ENCODE measurements at regions not wholly inside any gene's neighbourhood (a gene's known extent, or its start where the extent isn't known, plus 50 kb on each side); places are given as distances from the start of the nearest gene placed in this dataset.

DNA sequence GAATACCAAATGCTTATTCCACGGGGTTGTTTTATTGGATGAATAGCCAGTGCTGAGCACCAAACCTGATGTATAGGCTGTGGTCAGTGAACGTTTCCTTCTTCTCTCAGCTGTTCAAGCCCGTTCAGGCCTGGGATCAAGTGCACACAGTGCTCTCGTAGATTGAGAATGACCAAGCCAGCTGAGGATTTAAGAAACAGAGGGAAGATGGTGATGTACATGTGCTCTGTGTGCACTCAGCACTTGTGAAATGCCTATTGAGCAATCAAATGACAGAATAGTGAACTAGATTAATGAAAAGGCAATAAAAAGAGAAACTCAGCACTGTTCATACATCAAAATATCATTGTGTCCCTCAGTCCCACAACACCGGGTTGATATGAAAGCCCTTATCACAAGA, 302.5 kb downstream of the BMPER start:
- H3K27ac ChIP-seq (ENCODE audit: low read length) = no peak overlapping the region
- H3K4me1 ChIP-seq (ENCODE audit: control insufficient read depth, insufficient read depth, low read length) = no peaks in the 10 kb centered on the region
- no CpG with 5 or more reads among the region's 5 CpGs for WGBS (ENCODE audit: insufficient coverage, low lambda C conversion rate)
- H3K9me3 ChIP-seq (ENCODE audit: control insufficient read depth, low read depth, low read length) = no peaks in the 10 kb centered on the region
- H3K36me3 ChIP-seq (ENCODE audit: control insufficient read depth, insufficient read depth, low read length) = no peaks in the 10 kb centered on the region
- DNase-seq = no peak
- no peak overlapping the region for H3K4me3 ChIP-seq (ENCODE audit: low read length)
- no peaks in the 10 kb centered on the region for H3K27me3 ChIP-seq (ENCODE audit: control insufficient read depth, insufficient read depth, low read length)

DNA sequence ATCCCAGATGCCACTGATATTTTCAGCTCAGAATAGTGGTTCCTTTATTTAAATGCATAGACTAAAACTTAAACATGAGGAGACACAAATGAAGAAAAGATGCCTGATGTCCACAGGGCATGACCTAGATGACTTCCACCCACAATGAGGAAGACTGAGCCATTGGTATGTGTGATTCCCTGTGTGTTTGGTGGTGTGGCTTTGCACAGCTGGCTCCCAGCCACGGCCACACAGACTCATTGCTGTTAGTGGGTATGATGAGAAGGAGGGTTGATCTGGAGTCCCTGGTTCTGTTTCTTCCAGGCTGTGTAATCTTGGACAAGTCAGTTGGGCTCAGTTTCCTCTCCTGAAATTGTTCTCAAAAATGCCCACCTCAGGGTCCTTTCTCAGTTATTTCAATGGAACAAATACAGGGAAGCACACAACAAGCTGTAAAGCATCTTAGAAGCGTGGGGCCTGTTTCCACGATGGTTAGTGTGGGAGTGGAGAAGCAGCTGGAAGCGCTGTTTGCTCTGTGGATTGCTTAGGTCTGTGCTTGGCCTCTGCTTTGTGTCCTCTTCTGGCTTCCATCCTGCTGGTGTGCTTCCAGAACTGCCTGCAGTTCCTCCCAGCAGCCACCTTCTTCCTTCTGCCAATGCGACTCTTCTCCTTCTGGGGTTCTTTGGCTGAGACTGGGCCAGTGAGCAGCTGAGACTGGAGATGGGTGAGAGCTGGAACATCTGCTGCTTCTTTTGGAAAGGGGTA, 303.7 kb downstream of the BMPER start:
- WGBS (ENCODE audit: insufficient coverage, low lambda C conversion rate) = 82% methylated on average over 2 of the region's 5 CpGs
- Histone ChIP-seq H3K27me3 (ENCODE audit: control insufficient read depth, insufficient read depth, low read length) (no peaks in the 10 kb centered on the region), H3K4me1 (ENCODE audit: control insufficient read depth, insufficient read depth, low read length) (no peaks in the 10 kb centered on the region), H3K4me3 (ENCODE audit: low read length) (no peak overlapping the region), H3K36me3 (ENCODE audit: control insufficient read depth, insufficient read depth, low read length) (no peaks in the 10 kb centered on the region), H3K9me3 (ENCODE audit: control insufficient read depth, low read depth, low read length) (no peaks in the 10 kb centered on the region), H3K27ac (ENCODE audit: low read length) (no peak overlapping the region)
- no peak for DNase-seq

DNA sequence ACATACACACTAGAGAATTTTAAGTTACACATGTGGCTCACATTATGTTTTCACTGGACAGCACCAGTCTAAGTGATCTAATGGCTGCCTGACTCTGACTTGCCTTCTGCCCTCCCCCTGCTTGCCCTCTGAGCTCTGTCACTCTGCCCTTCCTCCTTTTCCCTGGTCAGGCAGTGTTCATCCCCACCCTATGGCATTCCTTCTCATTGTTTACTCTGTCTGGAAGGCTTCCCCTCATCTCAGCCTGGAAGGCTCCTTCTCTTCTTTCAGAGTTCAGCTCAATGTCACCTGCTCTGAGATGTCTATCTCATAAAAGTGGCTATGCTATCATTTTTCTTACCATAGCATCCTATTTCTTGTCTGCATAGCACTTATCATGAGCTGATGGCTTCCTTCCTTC, 305.7 kb downstream of the BMPER start:
- Histone ChIP-seq H3K27me3 (ENCODE audit: control insufficient read depth, insufficient read depth, low read length) (no peaks in the 10 kb centered on the region), H3K27ac (ENCODE audit: low read length) (no peak overlapping the region), H3K4me3 (ENCODE audit: low read length) (no peak overlapping the region), H3K9me3 (ENCODE audit: control insufficient read depth, low read depth, low read length) (no peaks in the 10 kb centered on the region), H3K4me1 (ENCODE audit: control insufficient read depth, insufficient read depth, low read length) (no peaks in the 10 kb centered on the region), H3K36me3 (ENCODE audit: control insufficient read depth, insufficient read depth, low read length) (no peaks in the 10 kb centered on the region)
- DNase-seq = no peak

DNA sequence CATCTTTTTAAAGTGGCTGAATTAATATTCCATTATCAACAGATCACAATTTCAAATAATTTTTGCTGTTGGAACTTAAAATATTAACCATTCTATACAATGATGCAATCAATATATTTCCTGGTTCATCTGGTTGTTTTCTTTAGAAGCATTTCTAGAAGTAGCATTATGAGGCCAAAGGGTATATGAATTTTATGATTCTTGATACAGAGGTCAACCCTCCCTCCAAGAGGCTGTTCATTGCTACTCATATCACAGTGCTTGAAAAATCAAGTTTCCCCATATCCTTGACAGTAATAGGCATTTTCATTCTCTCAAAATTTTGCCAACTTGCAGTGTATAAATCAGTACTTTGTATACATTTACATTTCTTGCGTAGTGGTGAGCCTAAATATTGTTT, 312.6 kb downstream of the BMPER start:
- WGBS (ENCODE audit: insufficient coverage, low lambda C conversion rate) = 91% methylated on average over 1 of the region's 1 CpG
- no peak for DNase-seq
- H3K4me1 ChIP-seq (ENCODE audit: control insufficient read depth, insufficient read depth, low read length) = no peaks in the 10 kb centered on the region
- H3K27me3 ChIP-seq (ENCODE audit: control insufficient read depth, insufficient read depth, low read length) = no peaks in the 10 kb centered on the region
- H3K9me3 ChIP-seq (ENCODE audit: control insufficient read depth, low read depth, low read length) = no peaks in the 10 kb centered on the region
- H3K4me3 ChIP-seq (ENCODE audit: low read length) = no peak overlapping the region
- H3K27ac ChIP-seq (ENCODE audit: low read length) = no peak overlapping the region
- H3K36me3 ChIP-seq (ENCODE audit: control insufficient read depth, insufficient read depth, low read length) = no peaks in the 10 kb centered on the region

DNA sequence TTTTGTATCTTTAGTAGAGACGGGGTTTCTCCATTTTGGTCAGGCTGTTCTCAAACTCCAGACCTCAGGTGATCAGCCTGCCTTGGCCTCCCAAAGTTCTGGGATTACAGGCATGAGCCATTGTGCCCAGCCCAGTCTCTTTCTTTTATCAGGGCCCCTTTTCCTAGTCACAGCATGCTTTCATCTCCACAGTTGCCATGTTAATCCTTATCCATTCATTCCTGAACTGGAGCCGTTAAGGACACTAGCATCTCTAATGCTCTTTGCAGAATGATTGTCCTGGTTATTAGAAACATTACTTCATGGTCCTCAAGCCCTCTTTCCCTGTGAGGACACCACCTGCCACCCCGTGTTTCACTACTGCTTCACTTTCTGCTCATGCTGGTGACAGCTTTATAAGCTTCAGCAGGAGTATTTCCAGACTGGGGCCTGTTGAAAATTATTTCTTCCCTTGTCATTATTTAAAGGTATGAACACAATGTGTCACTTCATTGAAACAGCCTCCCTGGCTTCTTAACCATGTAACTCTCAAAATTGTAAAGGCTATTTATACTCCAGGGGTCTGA, 313.9 kb downstream of the BMPER start:
- Histone ChIP-seq H3K9me3 (ENCODE audit: control insufficient read depth, low read depth, low read length) (no peaks in the 10 kb centered on the region), H3K4me1 (ENCODE audit: control insufficient read depth, insufficient read depth, low read length) (no peaks in the 10 kb centered on the region), H3K36me3 (ENCODE audit: control insufficient read depth, insufficient read depth, low read length) (no peaks in the 10 kb centered on the region), H3K27me3 (ENCODE audit: control insufficient read depth, insufficient read depth, low read length) (no peaks in the 10 kb centered on the region), H3K4me3 (ENCODE audit: low read length) (no peak overlapping the region), H3K27ac (ENCODE audit: low read length) (no peak overlapping the region)
- WGBS (ENCODE audit: insufficient coverage, low lambda C conversion rate) = no CpG with 5 or more reads among the region's 3 CpGs
- no peak for DNase-seq

DNA sequence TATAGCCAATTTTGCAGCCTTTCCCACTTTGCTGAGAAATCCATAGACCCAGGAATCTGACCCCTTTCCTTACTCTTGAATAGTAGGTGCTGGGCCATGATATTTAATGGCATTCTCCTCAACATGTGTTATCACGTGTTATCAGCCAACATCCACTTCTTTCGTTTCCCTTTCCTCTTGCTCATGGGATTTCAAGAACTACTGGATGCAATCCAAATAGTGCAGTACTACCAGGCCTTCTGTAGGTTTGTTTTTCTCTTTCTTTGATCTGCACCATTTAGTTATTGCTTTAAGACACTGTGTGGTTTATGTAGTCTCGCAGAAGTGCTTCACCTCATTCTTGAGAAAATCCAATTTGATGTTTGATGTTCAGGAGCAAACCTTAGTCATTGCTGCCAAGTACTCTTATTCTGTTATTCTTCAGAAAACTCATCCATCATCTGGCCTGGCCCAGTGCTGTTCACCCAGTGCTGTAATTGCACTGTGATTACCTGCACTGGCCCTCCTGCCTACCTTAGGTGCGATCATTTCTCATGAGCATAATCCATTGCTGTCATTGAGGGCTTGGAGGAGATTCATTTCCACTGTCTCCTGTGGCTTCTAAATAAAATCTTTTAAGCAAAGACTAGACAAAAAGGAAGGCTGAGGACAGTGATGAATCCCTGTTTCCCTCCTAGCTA, 315.3 kb downstream of the BMPER start:
- no peak overlapping the region for H3K4me3 ChIP-seq (ENCODE audit: low read length)
- DNase-seq = no peak
- no peaks in the 10 kb centered on the region for H3K9me3 ChIP-seq (ENCODE audit: control insufficient read depth, low read depth, low read length)
- no peaks in the 10 kb centered on the region for H3K36me3 ChIP-seq (ENCODE audit: control insufficient read depth, insufficient read depth, low read length)
- H3K27ac ChIP-seq (ENCODE audit: low read length) = no peak overlapping the region
- no peaks in the 10 kb centered on the region for H3K27me3 ChIP-seq (ENCODE audit: control insufficient read depth, insufficient read depth, low read length)
- no peaks in the 10 kb centered on the region for H3K4me1 ChIP-seq (ENCODE audit: control insufficient read depth, insufficient read depth, low read length)
- WGBS (ENCODE audit: insufficient coverage, low lambda C conversion rate) = 78% methylated on average over 3 of the region's 4 CpGs

DNA sequence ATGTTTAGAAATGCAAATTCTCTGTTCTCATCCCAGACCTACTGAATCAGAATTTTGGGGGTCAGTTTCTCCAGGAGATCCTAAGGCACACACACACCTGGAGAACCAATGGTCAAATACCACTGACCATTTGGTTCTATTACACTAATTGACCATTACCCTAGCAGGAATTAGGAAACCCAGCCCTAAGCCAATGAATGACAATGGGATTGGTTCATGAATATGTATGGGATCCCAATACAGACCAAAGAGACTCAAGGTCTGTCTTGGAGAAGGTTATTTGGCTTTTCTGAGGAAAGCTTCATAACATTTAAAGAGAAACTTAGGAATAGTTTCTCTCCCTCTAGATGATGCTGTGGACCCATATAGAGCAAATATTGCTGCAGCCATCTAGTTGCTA, 317.0 kb downstream of the BMPER start:
- H3K27ac ChIP-seq (ENCODE audit: low read length) = no peak overlapping the region
- DNase-seq = no peak
- H3K4me3 ChIP-seq (ENCODE audit: low read length) = no peak overlapping the region
- no peaks in the 10 kb centered on the region for H3K9me3 ChIP-seq (ENCODE audit: control insufficient read depth, low read depth, low read length)
- H3K27me3 ChIP-seq (ENCODE audit: control insufficient read depth, insufficient read depth, low read length) = no peaks in the 10 kb centered on the region
- H3K4me1 ChIP-seq (ENCODE audit: control insufficient read depth, insufficient read depth, low read length) = no peaks in the 10 kb centered on the region
- no peaks in the 10 kb centered on the region for H3K36me3 ChIP-seq (ENCODE audit: control insufficient read depth, insufficient read depth, low read length)

DNA sequence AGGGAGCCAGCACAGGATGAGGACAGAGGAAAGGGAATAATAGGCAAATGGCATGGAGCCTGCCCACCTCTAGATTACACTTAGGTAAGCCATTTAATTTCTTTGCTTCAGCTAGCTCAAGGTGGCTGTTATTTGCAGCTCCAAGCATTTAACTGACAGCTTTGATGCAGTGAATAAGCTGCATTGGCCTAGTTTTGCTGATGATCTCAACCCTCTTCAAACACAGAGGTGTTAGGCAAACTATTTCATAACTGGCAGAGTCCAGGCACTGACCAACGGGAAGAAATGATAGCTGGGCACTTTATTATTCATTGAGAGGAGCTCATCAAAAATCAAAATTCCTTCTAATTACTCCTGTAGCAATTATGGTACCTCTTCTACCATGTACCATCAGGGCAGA, 317.4 kb downstream of the BMPER start:
- Histone ChIP-seq H3K27me3 (ENCODE audit: control insufficient read depth, insufficient read depth, low read length) (no peaks in the 10 kb centered on the region), H3K9me3 (ENCODE audit: control insufficient read depth, low read depth, low read length) (no peaks in the 10 kb centered on the region), H3K4me3 (ENCODE audit: low read length) (no peak overlapping the region), H3K36me3 (ENCODE audit: control insufficient read depth, insufficient read depth, low read length) (no peaks in the 10 kb centered on the region), H3K4me1 (ENCODE audit: control insufficient read depth, insufficient read depth, low read length) (no peaks in the 10 kb centered on the region), H3K27ac (ENCODE audit: low read length) (no peak overlapping the region)
- no CpG with 5 or more reads among the region's 1 CpG for WGBS (ENCODE audit: insufficient coverage, low lambda C conversion rate)
- no peak for DNase-seq

DNA sequence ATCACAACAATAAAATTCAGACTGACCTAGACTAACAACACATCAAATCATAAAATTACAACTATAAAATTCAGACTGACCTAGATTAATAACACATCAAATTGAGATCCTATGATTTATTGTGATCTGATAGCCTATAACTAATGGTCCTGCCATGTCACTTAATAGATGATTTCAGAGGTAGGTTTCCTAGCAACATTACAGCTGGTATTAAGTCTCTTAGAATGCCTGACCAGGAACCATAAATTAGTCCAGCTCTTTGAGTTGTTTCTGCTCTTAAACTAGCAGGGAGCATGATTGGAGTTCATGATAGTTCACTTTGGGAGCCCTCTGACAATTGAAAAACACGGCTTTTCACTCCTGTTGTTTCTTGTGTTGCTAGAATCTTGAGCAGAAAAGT, 318.9 kb downstream of the BMPER start:
- WGBS (ENCODE audit: insufficient coverage, low lambda C conversion rate) = no CpG with 5 or more reads among the region's 1 CpG
- H3K36me3 ChIP-seq (ENCODE audit: control insufficient read depth, insufficient read depth, low read length) = no peaks in the 10 kb centered on the region
- no peak overlapping the region for H3K4me3 ChIP-seq (ENCODE audit: low read length)
- H3K9me3 ChIP-seq (ENCODE audit: control insufficient read depth, low read depth, low read length) = no peaks in the 10 kb centered on the region
- H3K27ac ChIP-seq (ENCODE audit: low read length) = no peak overlapping the region
- no peak for DNase-seq
- no peaks in the 10 kb centered on the region for H3K27me3 ChIP-seq (ENCODE audit: control insufficient read depth, insufficient read depth, low read length)
- no peaks in the 10 kb centered on the region for H3K4me1 ChIP-seq (ENCODE audit: control insufficient read depth, insufficient read depth, low read length)

DNA sequence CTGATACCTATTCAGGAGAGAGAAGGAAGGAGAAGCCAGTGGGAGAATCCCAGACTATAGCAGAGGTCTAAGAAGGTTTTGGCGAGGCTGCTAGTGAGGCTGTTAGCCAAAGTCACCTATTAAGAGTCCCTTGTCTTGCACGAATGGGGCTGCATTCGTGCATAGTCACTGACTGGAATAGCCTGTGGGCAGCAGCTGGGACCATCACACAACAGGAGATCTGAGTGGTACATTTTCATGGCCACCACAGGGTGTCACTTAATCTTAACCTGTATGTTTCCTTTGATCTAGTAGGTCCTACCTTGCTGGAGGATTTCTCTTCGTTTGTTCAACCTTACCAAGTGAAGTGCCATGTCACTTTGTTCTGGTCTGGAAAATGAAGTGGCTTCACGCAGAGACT, 319.9 kb downstream of the BMPER start:
- DNase-seq = no peak
- WGBS (ENCODE audit: insufficient coverage, low lambda C conversion rate) = 60% methylated on average over 1 of the region's 5 CpGs
- Histone ChIP-seq H3K4me3 (ENCODE audit: low read length) (no peak overlapping the region), H3K4me1 (ENCODE audit: control insufficient read depth, insufficient read depth, low read length) (no peaks in the 10 kb centered on the region), H3K36me3 (ENCODE audit: control insufficient read depth, insufficient read depth, low read length) (no peaks in the 10 kb centered on the region), H3K27me3 (ENCODE audit: control insufficient read depth, insufficient read depth, low read length) (no peaks in the 10 kb centered on the region), H3K9me3 (ENCODE audit: control insufficient read depth, low read depth, low read length) (no peaks in the 10 kb centered on the region), H3K27ac (ENCODE audit: low read length) (no peak overlapping the region)

DNA sequence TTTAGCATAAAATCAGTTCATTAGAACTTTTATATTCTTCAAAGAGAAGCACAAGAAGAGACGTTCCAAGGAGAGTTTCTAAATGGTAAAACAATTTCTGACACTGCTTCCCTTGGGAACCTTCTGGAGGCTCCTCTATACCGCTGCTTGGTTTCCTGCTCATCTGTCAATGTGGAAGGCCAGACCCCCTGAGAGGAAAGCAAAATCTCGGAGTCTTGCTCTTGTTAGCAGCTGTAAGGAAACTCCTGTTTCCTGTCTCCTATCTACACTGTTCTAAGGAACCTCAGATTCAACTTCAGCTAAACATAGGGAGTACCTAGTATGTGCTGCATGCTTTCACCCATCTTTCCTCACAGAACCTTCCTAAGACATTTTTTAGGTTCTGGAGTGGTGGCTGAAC, 322.2 kb downstream of the BMPER start:
- WGBS (ENCODE audit: insufficient coverage, low lambda C conversion rate) = 71% methylated on average over 1 of the region's 3 CpGs
- Histone ChIP-seq H3K36me3 (ENCODE audit: control insufficient read depth, insufficient read depth, low read length) (no peaks in the 10 kb centered on the region), H3K4me3 (ENCODE audit: low read length) (no peak overlapping the region), H3K27me3 (ENCODE audit: control insufficient read depth, insufficient read depth, low read length) (no peaks in the 10 kb centered on the region), H3K9me3 (ENCODE audit: control insufficient read depth, low read depth, low read length) (no peaks in the 10 kb centered on the region), H3K4me1 (ENCODE audit: control insufficient read depth, insufficient read depth, low read length) (no peaks in the 10 kb centered on the region), H3K27ac (ENCODE audit: low read length) (no peak overlapping the region)
- DNase-seq = no peak
